OCI-LY1 (cell line): ENCODE measurements at regions not wholly inside any gene's neighbourhood (a gene's known extent, or its start where the extent isn't known, plus 50 kb on each side); places are given as distances from the start of the nearest gene placed in this dataset.

ENCODE experiments used
- CTCF ChIP-seq: fragments of 200-600 bp; sonication (generic), shearing (Covaris generic); IDR thresholded peaks from 2 replicates; pipeline ENCODE4 v1.5.1; 2017; ENCODE audit warnings: mild to moderate bottlenecking, antibody characterized with exemption, low read length, moderate library complexity, mixed read lengths
- EZH2 ChIP-seq: fragments of 200-600 bp; sonication (generic), shearing (Covaris generic); IDR thresholded peaks from 2 replicates; pipeline ENCODE4 v1.8.0; 2017; ENCODE audit warnings: borderline replicate concordance, mixed run types, mild to moderate bottlenecking, antibody characterized with exemption, low read length, moderate library complexity, mixed read lengths

- no peak for TF ChIP-seq CTCF
- TF ChIP-seq EZH2 = no peak
Measured at GRCh38 chr7:118028226-118028625, 155.0 kb upstream of the CTTNBP2 start.
